Brain microvascular endothelial cell (primary cell): ENCODE measurements at regions not wholly inside any gene's neighbourhood (a gene's known extent, or its start where the extent isn't known, plus 50 kb on each side); places are given as distances from the start of the nearest gene placed in this dataset.

Experiments
- DNase-seq: peaks from one replicate; pipeline ENCODE4 v3.0.0-alpha.2; 2020
- H3K27ac ChIP-seq: fragments of 250-450 bp; sonication (Bioruptor Pico); 2 replicates; pipeline ENCODE4 v1.5.1; 2020; ENCODE audit warnings: mild to moderate bottlenecking, moderate library complexity
- H3K27me3 ChIP-seq: fragments of 250-450 bp; sonication (Bioruptor Pico); replicated peaks from 2 replicates; pipeline ENCODE4 v1.5.1; 2020; ENCODE audit warnings: mild to moderate bottlenecking
- H3K36me3 ChIP-seq: fragments of 250-450 bp; sonication (Bioruptor Pico); replicated peaks from 2 replicates; pipeline ENCODE4 v1.5.1; 2020; ENCODE audit warnings: mild to moderate bottlenecking
- H3K4me3 ChIP-seq: 2 replicates; pipeline ENCODE4 v1.5.1; 2011; ENCODE audit warnings: low read depth, mild to moderate bottlenecking, control low read depth, low read length, moderate library complexity
- CTCF ChIP-seq: IDR thresholded peaks from 2 replicates; pipeline ENCODE4 v1.5.1; 2011; ENCODE audit warnings: low read depth, mild to moderate bottlenecking, moderate library complexity, low read length, control low read depth, inconsistent platforms; ENCODE audit errors: missing control alignments
- in situ Hi-C: cut with HindIII; loops from 2 replicates; pipeline ENCODE4 v1.10.0; 2017; ENCODE audit warnings: low sequenced_read_pairs, low pct_ligation_motif_present

GRCh38 chr15:87326269-87326668 is 930.3 kb downstream of the NTRK3 start:
- Histone ChIP-seq H3K27ac (no peak overlapping the region), H3K27me3 (no peaks in the 10 kb centered on the region), H3K4me3 (no peak overlapping the region), H3K36me3 (no peaks in the 10 kb centered on the region)
- no peak for DNase-seq
- no peak for TF ChIP-seq CTCF
- in situ Hi-C loops: no loop called here

GRCh38 chr15:87322870-87323269 is 933.7 kb downstream of the NTRK3 start:
- H3K27ac ChIP-seq: no peak overlapping the region
- in situ Hi-C loops: no loop called here
- no peak overlapping the region for H3K4me3 ChIP-seq
- DNase-seq: no peak
- TF ChIP-seq CTCF: no peak
- no peaks in the 10 kb centered on the region for H3K36me3 ChIP-seq
- no peaks in the 10 kb centered on the region for H3K27me3 ChIP-seq

- DNase-seq: no peak
- TF ChIP-seq CTCF: no peak
- no peaks in the 10 kb centered on the region for H3K27me3 ChIP-seq
- H3K4me3 ChIP-seq: no peak overlapping the region
- H3K27ac ChIP-seq: no peak overlapping the region
- in situ Hi-C loops: no loop called here
- no peaks in the 10 kb centered on the region for H3K36me3 ChIP-seq
Observed at GRCh38 chr15:87322265-87322664, 934.3 kb downstream of the NTRK3 start.

GRCh38 chr15:87317900-87318299 is 938.6 kb downstream of the NTRK3 start:
- Histone ChIP-seq H3K36me3 (no peaks in the 10 kb centered on the region), H3K4me3 (no peak overlapping the region), H3K27me3 (no peaks in the 10 kb centered on the region), H3K27ac (no peak overlapping the region)
- TF ChIP-seq CTCF: no peak
- DNase-seq: no peak
- in situ Hi-C loops: no loop called here

- TF ChIP-seq CTCF: no peak
- no peak for DNase-seq
- in situ Hi-C loops: no loop called here
- Histone ChIP-seq H3K4me3 (no peak overlapping the region), H3K27ac (no peak overlapping the region), H3K36me3 (no peaks in the 10 kb centered on the region), H3K27me3 (no peaks in the 10 kb centered on the region)
Observed at GRCh38 chr15:87312221-87312620, 944.3 kb downstream of the NTRK3 start.

GRCh38 chr15:87300146-87300545 is 956.4 kb downstream of the NTRK3 start:
- in situ Hi-C loops: no loop called here
- DNase-seq: no peak
- no peak overlapping the region for H3K27ac ChIP-seq
- TF ChIP-seq CTCF: no peak
- no peaks in the 10 kb centered on the region for H3K36me3 ChIP-seq
- H3K27me3 ChIP-seq: no peaks in the 10 kb centered on the region
- no peak overlapping the region for H3K4me3 ChIP-seq
